GM13977 (cell line): ENCODE measurements at regions not wholly inside any gene's neighbourhood (a gene's known extent, or its start where the extent isn't known, plus 50 kb on each side); places are given as distances from the start of the nearest gene placed in this dataset.

Experiments
- DNase-seq: peaks from one replicate; pipeline ENCODE4 v3.0.0; 2012; ENCODE audit warnings: low spot score
- CTCF ChIP-seq: IDR thresholded peaks from 2 replicates; pipeline ENCODE4 v1.5.1; 2012; ENCODE audit warnings: mild to moderate bottlenecking, control low read depth; ENCODE audit not compliant: insufficient read depth; ENCODE audit errors: extremely low read depth, missing control alignments
- in situ Hi-C: fragments of 300-500 bp; cut with MboI; formaldehyde crosslinking; loops from one replicate; pipeline ENCODE4 v1.12.0; 2022; ENCODE audit warnings: low sequenced_read_pairs, low pct_unique_long_range_greater_than_20kb, mixed read lengths, inconsistent platforms; ENCODE audit not compliant: unreplicated experiment

GRCh38 chr20:58106143-58106750 lies 122.2 kb downstream of the ANKRD60 start:
- no peak for TF ChIP-seq CTCF
- DNase-seq = no peak
- in situ Hi-C loops = no loop called here

- in situ Hi-C loops = no loop called here
- no peak for DNase-seq
- TF ChIP-seq CTCF = no peak
These were observed 124.5 kb downstream of the ANKRD60 start for GRCh38 chr20:58103961-58104360.

GRCh38 chr20:58103517-58103904 lies 124.9 kb downstream of the ANKRD60 start:
- no peak for DNase-seq
- in situ Hi-C loops = no loop called here
- TF ChIP-seq CTCF = no peak

GRCh38 chr20:58102744-58103516 lies 125.5 kb downstream of the ANKRD60 start:
- in situ Hi-C loops = no loop called here
- no peak for TF ChIP-seq CTCF

DNA sequence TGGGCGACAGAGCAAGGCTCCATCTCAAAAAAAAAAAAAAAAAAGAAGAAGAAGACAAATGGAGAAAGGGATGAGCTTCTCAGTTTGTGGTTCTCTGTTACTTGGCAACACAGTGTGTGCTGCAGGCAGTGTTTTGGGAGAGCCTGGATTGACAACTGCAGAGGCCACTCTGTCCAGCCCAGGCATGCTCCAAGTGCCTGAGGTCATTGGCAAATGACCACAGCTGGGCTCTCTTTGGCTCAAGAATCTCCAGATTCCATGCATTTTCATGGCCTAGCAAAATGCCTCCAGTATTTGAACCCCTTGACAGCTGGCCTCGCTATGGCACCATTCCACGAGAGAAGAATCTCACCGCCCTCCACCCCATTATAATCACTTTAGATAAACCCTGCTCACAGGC lies 126.2 kb downstream of the ANKRD60 start:
- TF ChIP-seq CTCF = no peak
- no peak for DNase-seq
- in situ Hi-C loops = no loop called here

More at GRCh38 chr20:58102744-58103516, 125.5 kb downstream of the ANKRD60 start:
- no peak for DNase-seq

- in situ Hi-C loops = no loop called here
- no peak for DNase-seq
- TF ChIP-seq CTCF = no peak
These were observed 127.6 kb downstream of the ANKRD60 start for GRCh38 chr20:58100731-58101356.
